Endothelial cell of umbilical vein (primary cell): ENCODE measurements at regions not wholly inside any gene's neighbourhood (a gene's known extent, or its start where the extent isn't known, plus 50 kb on each side); places are given as distances from the start of the nearest gene placed in this dataset.

ENCODE experiments used
- BruUV-seq: library from RNA; stranded (reverse); fragments of 400-500 nt; replicated peaks from 2 replicates; lab custom pipeline; 2021; lab: Mats Ljungman, UMichigan
- CTCF ChIA-PET: fragments of 300-600, 350-600 bp; sonication (Branson Sonifier 250); formaldehyde crosslinking; loops from one replicate; lab custom pipeline; 2021; ENCODE audit warnings: antibody characterized with exemption, inconsistent platforms; lab: Charles Lee
- POLR2A ChIA-PET: fragments of 300-600, 350-600 bp; sonication (Branson Sonifier 250); formaldehyde crosslinking; loops from one replicate; lab custom pipeline; 2021; ENCODE audit warnings: antibody characterized with exemption, inconsistent platforms; lab: Charles Lee
- DNase-seq: peaks from one replicate; pipeline ENCODE4 v3.0.0-alpha.2; 2011; ENCODE audit warnings: low read depth, low spot score
- FAIRE-seq: peaks from 2 replicates; lab custom pipeline; 2011; peaks lifted over from hg19 to GRCh38; lab: Jason Lieb, UNC
- H2AFZ ChIP-seq: 2 replicates; pipeline ENCODE4 v1.6.0; 2012; ENCODE audit warnings: low read depth, low read length, control low read depth, inconsistent platforms
- H3K27ac ChIP-seq: 2 replicates; pipeline ENCODE4 v1.5.1; 2011; ENCODE audit warnings: low read depth, mild to moderate bottlenecking, control low read depth, low read length, moderate library complexity; ENCODE audit not compliant: insufficient read depth
- H3K27me3 ChIP-seq, 2 experiments: 2 replicates each; pipeline versions ENCODE4 v1.6.0 to v1.6.1; 2011; ENCODE audit warnings: low read length in 2 of 2, mixed read lengths in 1 of 2; ENCODE audit not compliant: control insufficient read depth in 2 of 2, insufficient read depth in 2 of 2
- H3K36me3 ChIP-seq, 2 experiments: 2 replicates in 1 of 2; 3 replicates in 1 of 2; pipeline ENCODE4 v1.5.1; 2011; ENCODE audit warnings: low read length in 2 of 2, mild to moderate bottlenecking in 1 of 2, moderate library complexity in 1 of 2; ENCODE audit not compliant: control insufficient read depth in 2 of 2, insufficient read depth in 2 of 2; ENCODE audit errors: extremely low read depth in 1 of 2
- H3K4me1 ChIP-seq: 3 replicates; pipeline ENCODE4 v1.5.1; 2011; ENCODE audit warnings: mild to moderate bottlenecking, low read length; ENCODE audit not compliant: control insufficient read depth, insufficient read depth; ENCODE audit errors: extremely low read depth
- H3K4me2 ChIP-seq: 2 replicates; pipeline ENCODE4 v1.6.1; 2011; ENCODE audit warnings: low read length, control low read depth, mixed read lengths; ENCODE audit not compliant: insufficient read depth
- H3K4me3 ChIP-seq, 3 experiments: fragments of 200-600 bp in 1 of 3; sonication (generic), shearing (Covaris generic) in 1 of 3; replicated peaks in 1 of 3; 2 replicates each; pipeline ENCODE4 v1.5.1; 2011 to 2016; ENCODE audit warnings: control low read depth in 3 of 3, low read length in 3 of 3, mild to moderate bottlenecking in 2 of 3, inconsistent platforms in 1 of 3, low read depth in 1 of 3, moderate library complexity in 1 of 3; ENCODE audit not compliant: insufficient read depth in 1 of 3
- H3K79me2 ChIP-seq: 2 replicates; pipeline ENCODE4 v1.6.0; 2012; ENCODE audit warnings: low read length, inconsistent platforms; ENCODE audit not compliant: control insufficient read depth, insufficient read depth
- H3K9ac ChIP-seq: replicated peaks from 2 replicates; pipeline ENCODE3; 2011; ENCODE audit warnings: low read length, control low read depth; ENCODE audit not compliant: insufficient read depth; ENCODE audit errors: extremely low read depth
- H3K9me1 ChIP-seq: replicated peaks from 3 replicates; pipeline ENCODE4 v1.6.0; 2011; ENCODE audit warnings: mild to moderate bottlenecking, low read length; ENCODE audit not compliant: control insufficient read depth, insufficient read depth; ENCODE audit errors: extremely low read depth
- H3K9me3 ChIP-seq: replicated peaks from 2 replicates; pipeline ENCODE4 v1.5.1; 2012; ENCODE audit warnings: low read length, inconsistent platforms; ENCODE audit not compliant: control insufficient read depth, insufficient read depth
- H4K20me1 ChIP-seq: replicated peaks from 2 replicates; pipeline ENCODE3; 2011; ENCODE audit warnings: mild to moderate bottlenecking, low read length; ENCODE audit not compliant: control insufficient read depth, insufficient read depth; ENCODE audit errors: extremely low read depth
- EZH2 ChIP-seq: IDR thresholded peaks from 2 replicates; pipeline ENCODE4 v1.6.1; 2012; ENCODE audit warnings: borderline replicate concordance, low read depth, mild to moderate bottlenecking, moderate library complexity, low read length, inconsistent platforms; ENCODE audit not compliant: severe bottlenecking
- FOS ChIP-seq: IDR thresholded peaks from 2 replicates; pipeline ENCODE4 v1.6.1; 2011; ENCODE audit warnings: mild to moderate bottlenecking, low read length, moderate library complexity, borderline replicate concordance; ENCODE audit not compliant: insufficient read depth
- GATA2 ChIP-seq: IDR thresholded peaks from 2 replicates; pipeline ENCODE4 v1.7.0; 2011; ENCODE audit warnings: low read depth, mild to moderate bottlenecking, moderate library complexity, mixed read lengths, low read length; ENCODE audit not compliant: insufficient read length, insufficient read depth
- JUN ChIP-seq: IDR thresholded peaks from 2 replicates; pipeline ENCODE4 v1.6.1; 2011; ENCODE audit warnings: borderline replicate concordance, low read depth; ENCODE audit not compliant: insufficient read length, insufficient read depth
- MAX ChIP-seq: IDR thresholded peaks from 2 replicates; pipeline ENCODE4 v1.6.1; 2011; ENCODE audit not compliant: insufficient read depth, insufficient read length
- MYC ChIP-seq: IDR thresholded peaks from one replicate; pipeline ENCODE4 v1.6.1; 2011; ENCODE audit warnings: mild to moderate bottlenecking, low read depth, low read length
- POLR2A ChIP-seq: IDR thresholded peaks from 2 replicates; pipeline ENCODE4 v1.6.1; 2012; ENCODE audit warnings: low read depth, mild to moderate bottlenecking, control low read depth, low read length
- POLR2AphosphoS5 ChIP-seq: IDR thresholded peaks from 2 replicates; pipeline ENCODE4 v1.6.1; 2012; ENCODE audit warnings: low read depth, mild to moderate bottlenecking, control low read depth, low read length, moderate library complexity; ENCODE audit not compliant: insufficient read depth
- dilution Hi-C: fragments of 300-500 bp; cut with MboI; formaldehyde crosslinking; loops from one replicate; pipeline ENCODE4 v1.15.0; 2019; ENCODE audit warnings: low sequenced_read_pairs; ENCODE audit not compliant: extremely low pct_ligation_motif_present
- intact Hi-C: fragments of 100-400 bp; cut with micrococcal nuclease; formaldehyde crosslinking; loops from one replicate; pipeline ENCODE4 v1.10.0; 2022
- TF ChIP-seq, protein P1 (sequence below), 2 donors: IDR thresholded peaks; 1 replicate in 1 of 2; 2 replicates in 1 of 2; pipeline ENCODE4 v1.5.1; 2011; ENCODE audit warnings: low read length in 2 of 2, mild to moderate bottlenecking in 2 of 2, moderate library complexity in 2 of 2, control low read depth in 1 of 2, inconsistent platforms in 1 of 2, low read depth in 1 of 2; ENCODE audit not compliant: insufficient read depth in 1 of 2; ENCODE audit errors: extremely low read depth in 1 of 2

GRCh38 chr5:161167016-161167767 is 315.2 kb upstream of the ATP10B start:
- no peak for TF ChIP-seq FOS
- TF ChIP-seq MYC, result no peak
- TF ChIP-seq POLR2A, result no peak
- no peak for TF ChIP-seq JUN
- Histone ChIP-seq H3K4me1 (no peaks in the 10 kb centered on the region), H3K79me2 (no peaks in the 10 kb centered on the region), H2AFZ (no peak overlapping the region), H3K27me3 (no peaks in the 10 kb centered on the region), H3K27ac (no peak overlapping the region), H3K4me3 (no peak overlapping the region), H3K36me3 (no peaks in the 10 kb centered on the region), H3K9me3 (no peaks in the 10 kb centered on the region), H3K4me2 (no peak overlapping the region), H4K20me1 (no peaks in the 10 kb centered on the region), H3K9me1 (no peaks in the 10 kb centered on the region), H3K9ac (no peak overlapping the region)
- DNase-seq (no peak), FAIRE-seq (no peak)
- ChIA-PET CTCF (interaction anchor here (1.0 kb wide), 1 partner anchor 745 kb away, joined by 3 read pairs; the partner anchor contains the start of gene PTTG1), POLR2A (no interaction called here)
- no TSS peak for BruUV-seq
- intact Hi-C loops, result no loop called here
- dilution Hi-C loops, result no loop called here

- H3K27ac ChIP-seq, result no peak overlapping the region
- no peaks in the 10 kb centered on the region for H3K4me1 ChIP-seq
- ChIA-PET POLR2A (no interaction called here), CTCF (no interaction called here)
- no peaks in the 10 kb centered on the region for H3K36me3 ChIP-seq
- TF ChIP-seq GATA2 (no peak), EZH2 (no peak), MYC (no peak), POLR2AphosphoS5 (no peak), JUN (no peak), MAX (no peak)
- TF ChIP-seq, protein P1, sequence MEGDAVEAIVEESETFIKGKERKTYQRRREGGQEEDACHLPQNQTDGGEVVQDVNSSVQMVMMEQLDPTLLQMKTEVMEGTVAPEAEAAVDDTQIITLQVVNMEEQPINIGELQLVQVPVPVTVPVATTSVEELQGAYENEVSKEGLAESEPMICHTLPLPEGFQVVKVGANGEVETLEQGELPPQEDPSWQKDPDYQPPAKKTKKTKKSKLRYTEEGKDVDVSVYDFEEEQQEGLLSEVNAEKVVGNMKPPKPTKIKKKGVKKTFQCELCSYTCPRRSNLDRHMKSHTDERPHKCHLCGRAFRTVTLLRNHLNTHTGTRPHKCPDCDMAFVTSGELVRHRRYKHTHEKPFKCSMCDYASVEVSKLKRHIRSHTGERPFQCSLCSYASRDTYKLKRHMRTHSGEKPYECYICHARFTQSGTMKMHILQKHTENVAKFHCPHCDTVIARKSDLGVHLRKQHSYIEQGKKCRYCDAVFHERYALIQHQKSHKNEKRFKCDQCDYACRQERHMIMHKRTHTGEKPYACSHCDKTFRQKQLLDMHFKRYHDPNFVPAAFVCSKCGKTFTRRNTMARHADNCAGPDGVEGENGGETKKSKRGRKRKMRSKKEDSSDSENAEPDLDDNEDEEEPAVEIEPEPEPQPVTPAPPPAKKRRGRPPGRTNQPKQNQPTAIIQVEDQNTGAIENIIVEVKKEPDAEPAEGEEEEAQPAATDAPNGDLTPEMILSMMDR (IDR thresholded peaks at IDR 0.05; ENCODE audit: extremely low read depth in 1 of 2, insufficient read depth in 1 of 2, low read depth in 1 of 2, low read length in 2 of 2), result no peak
- no peak overlapping the region for H3K9ac ChIP-seq
- dilution Hi-C loops (no loop called here), intact Hi-C loops (no loop called here)
- H3K4me3 ChIP-seq, result no peak overlapping the region
- no peak overlapping the region for H2AFZ ChIP-seq
- no peak for FAIRE-seq
- H3K9me1 ChIP-seq, result no peaks in the 10 kb centered on the region
- H3K27me3 ChIP-seq, result no peaks in the 10 kb centered on the region
- no TSS peak for BruUV-seq
- no peak overlapping the region for H3K4me2 ChIP-seq
- DNase-seq, result no peak
- no peaks in the 10 kb centered on the region for H3K79me2 ChIP-seq
- H4K20me1 ChIP-seq, result no peaks in the 10 kb centered on the region
- no peaks in the 10 kb centered on the region for H3K9me3 ChIP-seq
Observed at GRCh38 chr5:161165998-161166660, 314.1 kb upstream of the ATP10B start.
